Nephron progenitor cell (in vitro differentiated cells): ENCODE measurements at regions not wholly inside any gene's neighbourhood (a gene's known extent, or its start where the extent isn't known, plus 50 kb on each side); places are given as distances from the start of the nearest gene placed in this dataset.

Experiments
- DNase-seq: peaks from one replicate; pipeline ENCODE4 v3.0.0; 2021
- H3K27ac Mint-ChIP-seq: 2 replicates; pipeline ENCODE4 v1.8.0; 2021; ENCODE audit warnings: mild to moderate bottlenecking, moderate library complexity, mixed read lengths
- H3K27me3 Mint-ChIP-seq: 2 replicates; pipeline ENCODE4 v1.8.0; 2021; ENCODE audit warnings: mild to moderate bottlenecking, low read depth, mixed read lengths; ENCODE audit not compliant: poor library complexity
- H3K36me3 Mint-ChIP-seq: 2 replicates; pipeline ENCODE4 v1.8.0; 2021; ENCODE audit warnings: low read depth, mixed read lengths
- H3K4me1 Mint-ChIP-seq: 2 replicates; pipeline ENCODE4 v1.8.0; 2021; ENCODE audit warnings: mixed read lengths
- H3K4me3 Mint-ChIP-seq: 2 replicates; pipeline ENCODE4 v1.8.0; 2021; ENCODE audit warnings: mild to moderate bottlenecking, moderate library complexity, mixed read lengths
- H3K9me3 Mint-ChIP-seq: 2 replicates; pipeline ENCODE4 v1.8.0; 2021; ENCODE audit warnings: mild to moderate bottlenecking, moderate library complexity, mixed read lengths
- CTCF ChIP-seq: fragments of 200-600 bp; sonication (generic); IDR thresholded peaks from 2 replicates; pipeline ENCODE4 v1.5.0; 2021; ENCODE audit warnings: antibody characterized with exemption

GRCh38 chr15:69784798-69785566, 312.7 kb downstream of the TLE3 start:
- H3K36me3 Mint-ChIP-seq = no peaks in the 10 kb centered on the region
- TF ChIP-seq CTCF = no peak
- H3K4me3 Mint-ChIP-seq = no peak overlapping the region
- no peak for DNase-seq
- no peak overlapping the region for H3K27ac Mint-ChIP-seq
- peaks cover 17% of the 10 kb centered on the region for H3K27me3 Mint-ChIP-seq
- H3K4me1 Mint-ChIP-seq = peaks cover 25% of the 10 kb centered on the region
- peaks cover 5% of the 10 kb centered on the region for H3K9me3 Mint-ChIP-seq

- H3K27me3 Mint-ChIP-seq = peaks cover 17% of the 10 kb centered on the region
- no peaks in the 10 kb centered on the region for H3K36me3 Mint-ChIP-seq
- DNase-seq = no peak
- H3K27ac Mint-ChIP-seq = no peak overlapping the region
- peaks cover 10% of the 10 kb centered on the region for H3K9me3 Mint-ChIP-seq
- TF ChIP-seq CTCF = no peak
- H3K4me1 Mint-ChIP-seq = peaks cover 19% of the 10 kb centered on the region
- no peak overlapping the region for H3K4me3 Mint-ChIP-seq
Measured at GRCh38 chr15:69786136-69786701, 311.5 kb downstream of the TLE3 start.

DNA sequence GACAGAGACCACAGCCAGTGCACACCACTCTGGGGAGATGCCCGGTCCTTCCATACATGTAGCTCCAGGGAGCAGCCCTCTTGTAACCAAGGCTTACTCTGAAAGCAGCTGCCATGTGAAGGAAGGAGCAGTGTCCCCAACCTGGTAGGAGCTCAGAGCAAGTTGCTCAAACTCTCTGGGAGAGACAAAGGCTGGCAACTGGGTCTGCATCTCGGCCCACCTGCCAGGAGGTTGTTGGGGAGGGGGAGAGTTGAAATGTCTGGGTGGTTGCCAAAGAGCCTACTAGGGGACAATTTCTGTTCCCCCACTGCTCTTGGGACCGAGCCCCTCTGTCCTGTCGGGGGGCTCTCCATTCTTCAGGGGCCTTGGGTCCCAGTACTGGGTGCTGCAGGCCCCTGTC, 309.9 kb downstream of the TLE3 start:
- Mint-ChIP-seq H3K4me1 (peaks cover 19% of the 10 kb centered on the region), H3K36me3 (no peaks in the 10 kb centered on the region), H3K27me3 (peaks cover 19% of the 10 kb centered on the region), H3K4me3 (no peak overlapping the region), H3K9me3 (peaks cover 13% of the 10 kb centered on the region), H3K27ac (no peak overlapping the region)
- DNase-seq = no peak
- no peak for TF ChIP-seq CTCF

DNA sequence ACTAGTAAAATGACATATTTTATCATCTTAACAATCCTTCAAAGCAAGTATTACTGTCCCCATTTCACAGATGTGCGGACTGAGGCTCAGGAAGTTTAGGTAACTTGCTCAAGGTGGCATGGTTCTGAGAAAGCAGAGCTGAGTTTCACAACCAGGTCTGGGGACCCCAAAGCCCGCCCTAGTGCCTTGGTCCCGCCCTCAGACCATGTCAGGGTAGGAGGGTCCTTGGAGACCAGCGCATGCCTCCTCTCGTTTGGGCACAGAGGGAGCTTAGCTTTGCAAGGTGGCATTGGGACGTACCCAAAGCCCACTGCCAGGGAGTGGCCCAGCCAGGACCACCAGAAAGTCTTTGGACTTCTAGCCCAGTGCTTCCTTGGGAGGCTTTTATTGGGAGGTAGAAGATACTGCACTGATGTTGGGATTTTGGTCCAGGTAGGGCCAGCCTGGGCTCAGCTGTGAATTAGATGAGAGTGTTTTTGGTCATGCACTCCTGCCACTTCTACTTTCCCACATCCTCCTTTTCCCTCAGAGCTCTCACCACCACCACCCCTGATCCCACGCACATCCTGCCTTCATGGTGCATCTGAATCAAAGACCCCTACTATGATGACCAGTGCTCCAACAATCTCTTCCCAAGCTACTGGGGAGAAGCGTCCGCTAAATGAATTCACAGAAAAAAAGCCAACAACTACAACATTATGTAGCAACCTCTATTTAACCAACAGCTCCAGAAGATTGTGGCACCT, 307.9 kb downstream of the TLE3 start:
- H3K9me3 Mint-ChIP-seq = peaks cover 13% of the 10 kb centered on the region
- H3K27ac Mint-ChIP-seq = no peak overlapping the region
- H3K27me3 Mint-ChIP-seq = peaks cover 18% of the 10 kb centered on the region
- H3K36me3 Mint-ChIP-seq = no peaks in the 10 kb centered on the region
- no peak for TF ChIP-seq CTCF
- peaks cover 24% of the 10 kb centered on the region for H3K4me1 Mint-ChIP-seq
- DNase-seq = no peak
- no peak overlapping the region for H3K4me3 Mint-ChIP-seq

DNA sequence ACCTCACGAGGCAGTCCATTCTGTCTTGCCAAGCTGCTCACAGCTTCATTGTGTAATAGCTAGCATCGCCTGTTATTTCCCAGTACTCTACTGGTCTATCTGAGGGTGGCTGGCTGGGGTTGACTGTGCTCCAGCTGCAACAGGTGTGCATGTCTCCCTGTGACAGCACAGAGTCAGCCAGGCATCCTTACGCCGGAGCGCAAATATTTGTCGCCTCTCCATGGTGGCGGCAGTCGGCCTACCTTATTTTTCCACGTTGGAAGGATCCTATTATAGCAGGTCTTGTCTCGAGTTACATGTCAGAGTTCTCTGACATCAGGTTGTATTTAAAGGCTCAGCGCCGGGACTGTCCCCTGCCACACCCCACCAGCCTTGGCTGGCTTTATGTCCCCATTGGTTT, 307.1 kb downstream of the TLE3 start:
- no peak for DNase-seq
- peaks cover 24% of the 10 kb centered on the region for H3K4me1 Mint-ChIP-seq
- no peak overlapping the region for H3K4me3 Mint-ChIP-seq
- H3K27ac Mint-ChIP-seq = no peak overlapping the region
- peaks cover 13% of the 10 kb centered on the region for H3K9me3 Mint-ChIP-seq
- H3K27me3 Mint-ChIP-seq = peaks cover 16% of the 10 kb centered on the region
- no peak for TF ChIP-seq CTCF
- H3K36me3 Mint-ChIP-seq = no peaks in the 10 kb centered on the region
